Neural progenitor cell (in vitro differentiated cells): ENCODE measurements at regions not wholly inside any gene's neighbourhood (a gene's known extent, or its start where the extent isn't known, plus 50 kb on each side); places are given as distances from the start of the nearest gene placed in this dataset.

Experiments used
- DNase-seq: peaks from one replicate; pipeline ENCODE4 v3.0.0-alpha.2; 2016; ENCODE audit warnings: low spot score
- H2AFZ ChIP-seq: fragments of 200-600 bp; sonication (generic); replicated peaks from 2 replicates; pipeline ENCODE4 v1.6.1; 2016; ENCODE audit warnings: antibody characterized with exemption
- H3F3A ChIP-seq: fragments of 200-600 bp; sonication (generic); 2 replicates; pipeline ENCODE4 v1.6.1; 2016; ENCODE audit warnings: antibody characterized with exemption, low read depth
- H3K27ac ChIP-seq: fragments of 200-600 bp; sonication (generic); 2 replicates; pipeline ENCODE4 v1.5.1; 2016; ENCODE audit warnings: mild to moderate bottlenecking
- H3K27me3 ChIP-seq: fragments of 200-600 bp; sonication (generic); 2 replicates; pipeline ENCODE4 v1.6.1; 2016; ENCODE audit warnings: mild to moderate bottlenecking, moderate library complexity
- H3K36me3 ChIP-seq: fragments of 200-600 bp; sonication (generic); 2 replicates; pipeline ENCODE4 v1.5.1; 2016
- H3K4me1 ChIP-seq: fragments of 200-600 bp; sonication (generic); 2 replicates; pipeline ENCODE4 v1.6.1; 2016; ENCODE audit warnings: mixed run types
- H3K4me2 ChIP-seq: fragments of 200-600 bp; sonication (generic); 2 replicates; pipeline ENCODE4 v1.6.1; 2016
- H3K4me3 ChIP-seq: fragments of 200-600 bp; sonication (generic); 2 replicates; pipeline ENCODE4 v1.5.1; 2016
- H3K79me2 ChIP-seq: fragments of 200-600 bp; sonication (generic); 2 replicates; pipeline ENCODE4 v1.6.1; 2016; ENCODE audit warnings: low read depth
- H3K9ac ChIP-seq: fragments of 200-600 bp; sonication (generic); 2 replicates; pipeline ENCODE4 v1.6.1; 2016
- H3K9me3 ChIP-seq: fragments of 200-600 bp; sonication (generic); 2 replicates; pipeline ENCODE4 v1.5.1; 2016; ENCODE audit warnings: low read depth
- H4K20me1 ChIP-seq: fragments of 200-600 bp; sonication (generic); 2 replicates; pipeline ENCODE4 v1.6.1; 2016; ENCODE audit warnings: low read depth
- H3K27ac Mint-ChIP-seq: 3 replicates; pipeline ENCODE4 v1.8.0; 2021; ENCODE audit warnings: mixed read lengths
- H3K27me3 Mint-ChIP-seq: 2 replicates; pipeline ENCODE4 v1.8.0; 2022; ENCODE audit warnings: low read depth, mild to moderate bottlenecking, inconsistent platforms, moderate library complexity, mixed read lengths; ENCODE audit not compliant: insufficient read depth
- H3K36me3 Mint-ChIP-seq: 3 replicates; pipeline ENCODE4 v1.8.0; 2021; ENCODE audit warnings: mixed read lengths
- H3K4me1 Mint-ChIP-seq: 3 replicates; pipeline ENCODE4 v1.8.0; 2021; ENCODE audit warnings: mixed read lengths
- H3K4me3 Mint-ChIP-seq: 3 replicates; pipeline ENCODE4 v1.8.0; 2021; ENCODE audit warnings: mild to moderate bottlenecking, moderate library complexity, mixed read lengths
- H3K9me3 Mint-ChIP-seq: 3 replicates; pipeline ENCODE4 v1.8.0; 2020; ENCODE audit warnings: mixed read lengths
- EZH2 ChIP-seq: fragments of 200-600 bp; sonication (generic); IDR thresholded peaks from 2 replicates; pipeline ENCODE4 v1.6.1; 2017; ENCODE audit warnings: antibody characterized with exemption, mild to moderate bottlenecking, moderate library complexity
- EZH2phosphoT487 ChIP-seq: fragments of 200-600 bp; sonication (generic); IDR thresholded peaks from 2 replicates; pipeline ENCODE4 v1.6.1; 2017; ENCODE audit warnings: antibody characterized with exemption
- TF ChIP-seq, protein P1 (sequence below): fragments of 200-600 bp; sonication (generic); IDR thresholded peaks from 2 replicates; pipeline ENCODE4 v1.5.1; 2017; ENCODE audit warnings: antibody characterized with exemption, mild to moderate bottlenecking

DNA sequence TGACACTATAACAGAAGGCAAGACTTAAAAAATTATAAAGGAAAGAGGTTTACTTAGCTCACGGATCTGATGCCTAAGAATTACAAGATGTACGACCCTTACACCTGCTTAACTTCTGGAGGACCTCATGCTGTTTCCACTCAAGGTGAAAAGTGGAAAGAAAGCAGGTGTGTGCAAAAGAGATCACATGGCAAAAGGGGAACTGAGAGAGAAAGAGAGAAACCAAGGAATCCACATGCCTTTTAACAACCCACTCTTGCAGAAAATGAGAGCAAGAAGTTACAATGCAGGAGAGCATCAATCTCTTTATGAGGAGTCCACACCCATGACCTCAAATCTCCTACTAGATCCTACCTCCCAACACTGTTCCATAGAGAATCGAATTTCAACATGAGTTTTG lies 2382.2 kb downstream of the TP53TG3F start:
- H3K9me3 ChIP-seq = peaks cover 47% of the 10 kb centered on the region
- H3K27ac Mint-ChIP-seq = no peak overlapping the region

DNA sequence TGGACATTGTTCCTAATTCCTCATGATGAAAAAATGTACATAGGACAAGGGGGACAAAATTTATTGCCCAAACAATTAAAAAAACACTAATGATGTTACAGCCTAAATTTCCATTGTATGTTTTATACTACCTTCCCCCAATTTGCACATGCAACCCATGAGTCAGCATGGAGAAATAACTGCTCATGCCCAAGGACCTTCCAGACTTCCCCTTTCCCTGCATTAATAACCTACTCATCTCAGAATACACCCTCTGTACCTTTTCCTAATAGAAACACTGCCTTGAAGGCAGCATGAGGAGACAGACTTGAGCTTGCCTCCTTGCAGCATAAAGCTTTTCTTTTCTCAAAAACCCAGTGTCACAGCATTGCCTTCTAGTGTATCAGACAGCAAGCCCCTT lies 2402.8 kb downstream of the TP53TG3F start:
- H3K36me3 Mint-ChIP-seq = no peaks in the 10 kb centered on the region
- DNase-seq = no peak
- Histone ChIP-seq H3K27me3 (no peaks in the 10 kb centered on the region), H2AFZ (no peak overlapping the region), H3K4me3 (no peak overlapping the region), H3F3A (no peaks in the 10 kb centered on the region), H3K79me2 (no peaks in the 10 kb centered on the region), H3K4me2 (no peak overlapping the region), H4K20me1 (no peaks in the 10 kb centered on the region), H3K9me3 (peaks cover 27% of the 10 kb centered on the region), H3K4me1 (no peaks in the 10 kb centered on the region), H3K36me3 (no peaks in the 10 kb centered on the region), H3K27ac (no peak overlapping the region), H3K9ac (no peak overlapping the region)
- TF ChIP-seq EZH2phosphoT487 (no peak), EZH2 (no peak)
- TF ChIP-seq, protein P1, sequence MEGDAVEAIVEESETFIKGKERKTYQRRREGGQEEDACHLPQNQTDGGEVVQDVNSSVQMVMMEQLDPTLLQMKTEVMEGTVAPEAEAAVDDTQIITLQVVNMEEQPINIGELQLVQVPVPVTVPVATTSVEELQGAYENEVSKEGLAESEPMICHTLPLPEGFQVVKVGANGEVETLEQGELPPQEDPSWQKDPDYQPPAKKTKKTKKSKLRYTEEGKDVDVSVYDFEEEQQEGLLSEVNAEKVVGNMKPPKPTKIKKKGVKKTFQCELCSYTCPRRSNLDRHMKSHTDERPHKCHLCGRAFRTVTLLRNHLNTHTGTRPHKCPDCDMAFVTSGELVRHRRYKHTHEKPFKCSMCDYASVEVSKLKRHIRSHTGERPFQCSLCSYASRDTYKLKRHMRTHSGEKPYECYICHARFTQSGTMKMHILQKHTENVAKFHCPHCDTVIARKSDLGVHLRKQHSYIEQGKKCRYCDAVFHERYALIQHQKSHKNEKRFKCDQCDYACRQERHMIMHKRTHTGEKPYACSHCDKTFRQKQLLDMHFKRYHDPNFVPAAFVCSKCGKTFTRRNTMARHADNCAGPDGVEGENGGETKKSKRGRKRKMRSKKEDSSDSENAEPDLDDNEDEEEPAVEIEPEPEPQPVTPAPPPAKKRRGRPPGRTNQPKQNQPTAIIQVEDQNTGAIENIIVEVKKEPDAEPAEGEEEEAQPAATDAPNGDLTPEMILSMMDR = no peak
- H3K9me3 Mint-ChIP-seq = peaks cover 38% of the 10 kb centered on the region
- no peaks in the 10 kb centered on the region for H3K4me1 Mint-ChIP-seq
- no peak overlapping the region for H3K27ac Mint-ChIP-seq
- H3K4me3 Mint-ChIP-seq = no peak overlapping the region
- H3K27me3 Mint-ChIP-seq = no peaks in the 10 kb centered on the region

More for the DNA sequence above, 2382.2 kb downstream of the TP53TG3F start:
- H3K4me3 Mint-ChIP-seq = no peak overlapping the region
- no peaks in the 10 kb centered on the region for H3F3A ChIP-seq
- H2AFZ ChIP-seq = no peak overlapping the region
- no peaks in the 10 kb centered on the region for H3K27me3 ChIP-seq
- no peak overlapping the region for H3K9ac ChIP-seq
- H3K79me2 ChIP-seq = no peaks in the 10 kb centered on the region
- no peaks in the 10 kb centered on the region for H4K20me1 ChIP-seq
- no peaks in the 10 kb centered on the region for H3K36me3 ChIP-seq
- no peaks in the 10 kb centered on the region for H3K36me3 Mint-ChIP-seq
- H3K4me1 Mint-ChIP-seq = no peaks in the 10 kb centered on the region
- H3K4me1 ChIP-seq = no peaks in the 10 kb centered on the region
- no peak for DNase-seq
- H3K27me3 Mint-ChIP-seq = peaks cover 4% of the 10 kb centered on the region
- H3K9me3 Mint-ChIP-seq = peaks cover 21% of the 10 kb centered on the region
- no peak overlapping the region for H3K4me3 ChIP-seq
- no peak for TF ChIP-seq EZH2phosphoT487
- no peak for TF ChIP-seq EZH2
- TF ChIP-seq, protein P1 = no peak
- H3K4me2 ChIP-seq = no peak overlapping the region
- no peak overlapping the region for H3K27ac ChIP-seq

DNA sequence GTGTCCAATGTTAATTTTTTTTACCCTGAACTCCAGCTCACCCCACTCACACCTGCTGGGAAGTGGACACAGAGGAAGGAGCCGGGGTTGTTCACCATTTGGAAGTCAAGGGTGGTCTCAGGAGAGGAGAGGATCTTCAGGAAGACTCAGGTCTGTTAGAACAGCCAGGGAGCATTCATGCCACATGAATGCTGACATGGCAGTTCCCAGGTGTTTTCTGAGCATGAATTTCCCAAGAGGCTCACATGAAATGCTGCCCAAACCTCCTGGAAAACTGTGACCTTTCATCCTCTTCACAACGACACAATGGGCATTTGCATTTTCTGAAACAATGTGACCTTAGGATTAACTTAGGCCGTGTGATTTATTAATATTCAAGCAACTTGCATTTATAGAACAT lies 2409.2 kb downstream of the TP53TG3F start:
- Histone ChIP-seq H3K9ac (no peak overlapping the region), H3K36me3 (no peaks in the 10 kb centered on the region), H3F3A (no peaks in the 10 kb centered on the region), H3K4me1 (no peaks in the 10 kb centered on the region), H3K27ac (no peak overlapping the region), H2AFZ (no peak overlapping the region), H3K27me3 (no peaks in the 10 kb centered on the region), H3K4me2 (no peak overlapping the region), H3K4me3 (no peak overlapping the region), H3K79me2 (no peaks in the 10 kb centered on the region), H4K20me1 (no peaks in the 10 kb centered on the region), H3K9me3 (peaks cover 42% of the 10 kb centered on the region)
- Mint-ChIP-seq H3K9me3 (peaks cover 46% of the 10 kb centered on the region), H3K27me3 (no peaks in the 10 kb centered on the region), H3K36me3 (no peaks in the 10 kb centered on the region), H3K27ac (no peak overlapping the region), H3K4me3 (no peak overlapping the region), H3K4me1 (no peaks in the 10 kb centered on the region)
- no peak for TF ChIP-seq EZH2phosphoT487
- TF ChIP-seq, protein P1 = no peak
- TF ChIP-seq EZH2 = no peak
- no peak for DNase-seq

DNA sequence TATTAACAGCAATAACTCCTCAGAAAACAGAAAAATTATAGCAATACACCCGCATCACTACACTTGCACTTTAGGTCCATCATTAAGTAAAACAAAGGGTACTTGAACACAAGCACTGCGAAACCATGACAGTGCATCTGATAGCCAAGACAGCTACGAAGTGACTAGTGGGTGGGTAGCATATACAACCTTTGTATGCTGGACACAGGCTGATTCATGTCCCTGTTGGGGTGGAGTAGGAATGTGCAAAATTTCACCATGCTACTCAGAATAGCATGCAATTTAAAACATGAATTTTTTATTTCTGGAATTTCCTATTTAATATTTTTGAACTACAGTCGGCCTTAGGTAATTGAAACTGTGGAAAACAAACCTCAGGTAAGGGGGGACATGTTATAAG lies 2414.1 kb downstream of the TP53TG3F start:
- no peaks in the 10 kb centered on the region for H3K27me3 ChIP-seq
- H4K20me1 ChIP-seq = no peaks in the 10 kb centered on the region
- H3K27ac ChIP-seq = no peak overlapping the region
- H3K4me2 ChIP-seq = no peak overlapping the region
- no peaks in the 10 kb centered on the region for H3F3A ChIP-seq
- no peaks in the 10 kb centered on the region for H3K36me3 Mint-ChIP-seq
- peaks cover 47% of the 10 kb centered on the region for H3K9me3 Mint-ChIP-seq
- TF ChIP-seq, protein P1 = no peak
- TF ChIP-seq EZH2phosphoT487 (no peak), EZH2 (no peak)
- no peak overlapping the region for H3K9ac ChIP-seq
- no peak overlapping the region for H3K27ac Mint-ChIP-seq
- DNase-seq = no peak
- H3K27me3 Mint-ChIP-seq = peaks cover 4% of the 10 kb centered on the region
- H3K9me3 ChIP-seq = peaks cover 33% of the 10 kb centered on the region
- no peaks in the 10 kb centered on the region for H3K36me3 ChIP-seq
- no peak overlapping the region for H3K4me3 ChIP-seq
- no peaks in the 10 kb centered on the region for H3K4me1 Mint-ChIP-seq
- no peak overlapping the region for H2AFZ ChIP-seq
- H3K4me1 ChIP-seq = no peaks in the 10 kb centered on the region
- H3K79me2 ChIP-seq = no peaks in the 10 kb centered on the region
- H3K4me3 Mint-ChIP-seq = no peak overlapping the region
